ENCODE measurements at regions not wholly inside any gene's neighbourhood (a gene's known extent, or its start where the extent isn't known, plus 50 kb on each side); places are given as distances from the start of the nearest gene placed in this dataset.

- H3K4me1 ChIP-seq (ENCODE audit: insufficient read depth) = no peaks in the 10 kb centered on the region
- no peak for DNase-seq
- no peak overlapping the region for H3K27ac ChIP-seq
- H4K20me1 ChIP-seq (ENCODE audit: insufficient read depth) = no peaks in the 10 kb centered on the region
- in situ Hi-C loops (cut with MboI) = loop anchor here (25.0 kb wide), 2 partner anchors 297 to 797 kb away; partner anchors contain the start of genes OR51L1 and OR52K1
- H3K9me2 ChIP-seq (ENCODE audit: insufficient read depth) = no peaks in the 10 kb centered on the region
- TF ChIP-seq EZH2phosphoT487 (IDR thresholded peaks at IDR 0.05; ENCODE audit: insufficient read depth, low read depth) (no peak), EZH2 (IDR thresholded peaks at IDR 0.05; ENCODE audit: insufficient read depth, poor library complexity, severe bottlenecking) (no peak)
- no peaks in the 10 kb centered on the region for H3K36me3 ChIP-seq (ENCODE audit: low read depth)
- H3K9ac ChIP-seq = no peak overlapping the region
- H3K27me3 ChIP-seq (replicated peaks; ENCODE audit: insufficient read depth) = peaks cover 6% of the 10 kb centered on the region; the same call in 1 of the 2 replicates
- H3K4me2 ChIP-seq (ENCODE audit: unreplicated experiment) = no peak overlapping the region
- H3K79me2 ChIP-seq (ENCODE audit: insufficient read depth) = no peaks in the 10 kb centered on the region
- no peaks in the 10 kb centered on the region for H3K9me3 ChIP-seq (ENCODE audit: low read depth)
- H3K4me3 ChIP-seq = no peak overlapping the region
- H3F3A ChIP-seq (ENCODE audit: insufficient read depth) = no peaks in the 10 kb centered on the region
- H2AFZ ChIP-seq = no peak overlapping the region
- 47 to 50% methylated on average over 2 of the region's 2 CpGs for WGBS, 2 experiments (ENCODE audit: low coverage in 1 of 2, low lambda C conversion rate in 2 of 2, missing lambda C conversion rate in 2 of 2)
These were observed 95.5 kb downstream of the RRM1 start for GRCh38 chr11:4190098-4190497.
